ENCODE measurements at regions not wholly inside any gene's neighbourhood (a gene's known extent, or its start where the extent isn't known, plus 50 kb on each side); places are given as distances from the start of the nearest gene placed in this dataset.

- no peak for TF ChIP-seq CTCF (conservative IDR thresholded peaks at IDR 0.05; ENCODE audit: low read length)
- no peak for TF ChIP-seq EZH2phosphoT487 (IDR thresholded peaks at IDR 0.05; ENCODE audit: borderline replicate concordance)
These were observed 779.3 kb downstream of the INHBA start for GRCh38 chr7:40923626-40924025.
